HUES64 (cell line): ENCODE measurements at regions not wholly inside any gene's neighbourhood (a gene's known extent, or its start where the extent isn't known, plus 50 kb on each side); places are given as distances from the start of the nearest gene placed in this dataset.
"Not testable (repeated sequence)": the region's sequence is repeated elsewhere in the genome, so short reads cannot be mapped to it uniquely, and the experiment has no call there.

Experiments
- H3K27ac ChIP-seq: 2 replicates; pipeline ENCODE4 v1.7.0; 2013; ENCODE audit warnings: low read depth, low read length, inconsistent platforms
- H3K27me3 ChIP-seq: 2 replicates; pipeline ENCODE4 v1.6.1; 2013; ENCODE audit warnings: mild to moderate bottlenecking, low read length; ENCODE audit not compliant: insufficient read depth
- H3K36me3 ChIP-seq: 2 replicates; pipeline ENCODE4 v1.6.1; 2013; ENCODE audit warnings: mild to moderate bottlenecking, low read length; ENCODE audit not compliant: insufficient read depth
- H3K4me1 ChIP-seq: 2 replicates; pipeline ENCODE4 v1.6.1; 2013; ENCODE audit warnings: mild to moderate bottlenecking, low read length, moderate library complexity; ENCODE audit not compliant: insufficient read depth
- H3K4me3 ChIP-seq: 2 replicates; pipeline ENCODE4 v1.5.1; 2013; ENCODE audit warnings: mild to moderate bottlenecking, low read length, moderate library complexity
- H3K9ac ChIP-seq: 2 replicates; pipeline ENCODE4 v1.6.1; 2013; ENCODE audit warnings: mild to moderate bottlenecking, low read depth, low read length
- H3K9me3 ChIP-seq: 2 replicates; pipeline ENCODE4 v1.6.1; 2013; ENCODE audit warnings: low read depth, low read length; ENCODE audit not compliant: insufficient read depth
- WGBS: fragments of 150-250, 120-280 bp; methylation state at CpG from one replicate; pipeline ENCODE4 v1.1.7; 2013; ENCODE audit warnings: missing lambda C conversion rate; 5-methylcytosine and 5-hydroxymethylcytosine counted together

DNA sequence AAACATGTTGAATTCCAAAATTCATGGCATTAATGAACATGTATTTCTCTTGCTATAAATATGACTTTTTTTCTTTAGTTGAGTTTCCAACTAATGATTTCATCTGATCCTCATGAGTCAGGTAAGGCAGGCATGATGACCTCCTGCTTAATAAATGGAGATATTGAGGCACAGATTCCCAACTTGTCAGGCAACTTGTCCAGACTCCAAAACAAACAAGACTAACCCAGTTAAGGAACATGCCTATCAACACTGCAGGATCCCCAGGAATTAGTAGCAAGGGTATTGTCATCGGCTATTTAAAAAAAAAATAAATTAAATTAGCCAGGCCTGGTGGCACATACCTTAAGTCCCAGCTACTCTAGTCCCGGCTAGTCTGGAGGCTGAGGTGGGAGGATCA is 121.3 kb upstream of the SALL4 start:
- no peaks in the 10 kb centered on the region for H3K27me3 ChIP-seq
- 97% methylated on average over 2 of the region's 2 CpGs for WGBS
- no peaks in the 10 kb centered on the region for H3K4me1 ChIP-seq
- no peak overlapping the region for H3K27ac ChIP-seq
- H3K9ac ChIP-seq, result no peak overlapping the region
- H3K4me3 ChIP-seq, result no peak overlapping the region
- no peaks in the 10 kb centered on the region for H3K9me3 ChIP-seq
- H3K36me3 ChIP-seq, result no peaks in the 10 kb centered on the region

DNA sequence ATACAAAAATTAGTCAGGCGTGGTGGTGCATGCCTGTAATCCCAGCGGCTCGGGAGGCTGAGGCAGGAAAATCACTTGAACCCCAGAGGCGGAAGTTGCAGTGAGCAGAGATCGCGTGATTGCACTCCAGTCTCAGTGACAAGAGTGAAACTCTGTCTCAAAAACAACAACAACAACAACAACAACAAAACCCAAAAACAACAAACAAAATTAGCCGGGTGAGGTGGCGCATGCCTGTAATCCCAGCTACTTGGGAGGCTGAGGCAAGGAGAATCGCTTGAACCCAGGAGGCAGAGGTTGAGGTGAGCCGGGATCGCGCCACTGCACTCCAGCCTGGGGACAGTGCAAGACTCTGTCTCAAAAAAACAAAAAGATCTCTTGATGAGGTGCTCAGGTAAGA is 120.5 kb upstream of the SALL4 start:
- not testable (repeated sequence) for H3K36me3 ChIP-seq, H3K27ac ChIP-seq, H3K9ac ChIP-seq, H3K9me3 ChIP-seq, H3K4me3 ChIP-seq, H3K4me1 ChIP-seq, H3K27me3 ChIP-seq
- 98% methylated on average over 12 of the region's 12 CpGs for WGBS

DNA sequence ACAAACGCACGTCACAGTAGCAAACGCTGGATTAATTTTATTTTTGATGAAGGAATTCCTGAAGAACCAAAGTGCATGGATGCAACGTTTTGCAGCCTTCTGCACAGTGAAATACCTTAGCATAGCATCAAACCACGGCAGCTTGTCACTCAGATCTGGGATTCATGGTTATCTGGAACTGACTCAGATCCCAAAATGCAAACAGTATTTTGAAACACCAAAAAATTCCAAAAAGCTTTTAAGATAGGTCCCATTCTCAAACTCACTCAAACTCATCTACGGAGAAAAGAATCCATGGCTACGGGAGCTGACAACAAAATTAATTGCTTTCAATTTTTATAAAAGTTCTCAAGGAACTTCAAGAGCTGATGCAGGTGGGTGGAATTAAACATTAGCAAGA is 116.2 kb upstream of the SALL4 start:
- Histone ChIP-seq H3K36me3 (no peaks in the 10 kb centered on the region), H3K27ac (no peak overlapping the region), H3K9ac (no peak overlapping the region), H3K9me3 (no peaks in the 10 kb centered on the region), H3K4me3 (no peak overlapping the region), H3K4me1 (peaks cover 8% of the 10 kb centered on the region; the same call in 1 of the 2 replicates), H3K27me3 (no peaks in the 10 kb centered on the region)
- 82% methylated on average over 7 of the region's 7 CpGs for WGBS

DNA sequence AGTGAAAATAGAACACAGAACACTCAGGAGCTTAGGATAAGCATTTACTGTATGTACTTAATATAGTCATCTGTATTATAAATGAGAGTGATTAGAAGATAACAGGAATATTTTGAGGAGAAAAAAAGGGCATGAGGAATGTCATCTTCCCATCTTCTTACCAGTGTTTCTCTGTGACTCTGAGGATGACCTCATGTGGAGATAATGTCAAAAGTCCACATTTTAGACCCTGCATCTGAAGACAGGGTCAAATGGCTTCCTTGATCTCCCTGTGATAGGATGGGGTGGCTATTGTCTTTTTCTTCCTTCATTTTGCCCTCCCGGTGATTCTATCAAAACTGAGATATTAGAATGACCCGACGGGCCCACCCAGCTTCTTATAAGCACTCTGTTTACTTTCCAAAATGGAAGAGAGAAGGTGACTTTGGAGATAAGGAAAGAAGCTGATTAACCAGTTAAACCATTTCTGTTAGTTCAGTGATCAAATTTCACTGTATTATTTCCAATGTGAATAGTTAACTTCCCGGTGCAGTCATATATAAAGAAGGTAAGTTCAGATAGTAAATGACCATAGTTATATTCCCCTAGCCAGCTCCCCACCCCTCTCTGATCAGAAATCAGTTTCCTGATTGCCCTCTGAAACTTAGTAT is 115.7 kb upstream of the SALL4 start:
- Histone ChIP-seq H3K4me3 (no peak overlapping the region), H3K36me3 (no peaks in the 10 kb centered on the region), H3K27ac (no peak overlapping the region), H3K27me3 (no peaks in the 10 kb centered on the region), H3K9ac (no peak overlapping the region), H3K4me1 (peaks cover 8% of the 10 kb centered on the region; the same call in 1 of the 2 replicates), H3K9me3 (no peaks in the 10 kb centered on the region)
- 75% methylated on average over 2 of the region's 4 CpGs for WGBS

DNA sequence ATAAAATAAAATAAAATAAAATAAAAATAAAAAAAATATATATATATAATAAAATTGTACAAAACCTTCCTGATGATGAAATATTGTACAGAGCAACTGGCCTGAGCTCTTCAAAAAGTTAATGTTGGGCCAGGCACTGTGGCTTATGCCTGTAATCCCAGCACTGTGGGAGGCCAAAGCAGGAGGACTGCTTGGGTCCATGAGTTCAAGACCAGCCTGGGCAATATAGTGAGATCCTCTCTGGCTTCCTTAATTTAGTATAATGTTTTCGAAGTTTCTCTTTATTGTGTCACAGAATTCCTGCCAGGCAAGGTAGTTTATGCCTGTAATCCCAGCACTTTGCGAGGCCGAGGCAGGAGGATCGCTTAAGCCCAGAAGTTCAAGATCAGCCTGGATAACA is 113.9 kb upstream of the SALL4 start:
- Histone ChIP-seq H3K4me1 (peaks cover 13% of the 10 kb centered on the region), H3K9ac (no peak overlapping the region), H3K4me3 (no peak overlapping the region), H3K9me3 (no peaks in the 10 kb centered on the region), H3K27ac (no peak overlapping the region), H3K27me3 (no peaks in the 10 kb centered on the region), H3K36me3 (no peaks in the 10 kb centered on the region)
- 93% methylated on average over 4 of the region's 4 CpGs for whole genome bisulfite sequencing

DNA sequence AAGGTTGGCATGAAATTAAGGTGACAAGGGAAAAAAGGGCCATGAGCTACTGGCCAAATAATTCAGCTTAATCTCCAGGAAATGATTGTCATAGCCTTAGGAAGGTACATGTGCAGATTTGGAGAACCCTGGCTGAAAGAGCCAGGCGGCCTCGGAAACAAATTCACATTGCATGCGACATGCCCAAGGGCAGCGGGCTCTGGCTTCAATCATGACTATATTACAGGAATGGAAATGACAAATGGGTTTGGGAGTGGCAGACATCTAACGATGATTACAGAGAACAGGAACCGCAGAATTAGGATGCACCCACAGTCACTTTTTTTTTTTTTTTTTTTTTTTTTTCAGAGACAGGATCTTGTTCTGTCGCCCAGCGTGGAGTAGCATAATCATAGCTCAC is 112.4 kb upstream of the SALL4 start:
- WGBS, result 93% methylated on average over 8 of the region's 8 CpGs
- Histone ChIP-seq H3K36me3 (no peaks in the 10 kb centered on the region), H3K4me3 (no peak overlapping the region), H3K27me3 (no peaks in the 10 kb centered on the region), H3K9ac (no peak overlapping the region), H3K27ac (no peak overlapping the region), H3K9me3 (no peaks in the 10 kb centered on the region), H3K4me1 (peaks cover 28% of the 10 kb centered on the region)

DNA sequence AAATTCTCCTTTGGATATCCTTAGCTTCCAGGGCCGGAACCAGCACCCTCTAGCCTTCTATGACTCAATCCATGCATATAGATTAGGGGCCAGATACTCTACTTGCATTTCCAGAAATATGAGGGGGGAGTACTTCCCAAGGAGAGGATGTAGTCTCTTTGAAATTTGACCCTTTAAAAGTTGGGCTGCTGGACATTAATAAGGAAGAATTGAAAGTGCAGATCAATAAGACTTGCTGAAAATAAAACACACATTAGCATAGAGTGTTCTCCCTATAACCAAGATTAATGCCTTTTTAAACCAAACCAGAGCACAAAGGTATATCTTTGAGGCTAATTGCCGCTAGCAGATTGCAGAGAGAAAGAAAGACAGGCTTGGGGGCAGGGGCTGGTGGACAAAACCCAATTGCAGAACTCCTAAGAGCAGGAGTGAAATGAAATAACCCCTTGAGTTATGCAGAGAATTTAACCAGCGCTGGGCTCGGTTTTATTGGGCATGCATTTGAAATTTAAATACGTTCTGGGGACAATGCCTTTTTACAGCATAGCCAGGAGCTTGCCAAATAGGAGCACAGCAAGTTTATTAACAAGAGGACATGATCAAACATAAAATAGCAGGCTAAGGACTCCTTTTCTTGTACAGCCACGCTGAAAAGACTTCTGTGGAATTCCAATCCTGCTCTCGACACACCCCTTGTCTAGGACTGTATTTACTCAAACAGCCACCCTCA is 108.2 kb upstream of the SALL4 start:
- no peaks in the 10 kb centered on the region for H3K36me3 ChIP-seq
- H3K9me3 ChIP-seq, result no peaks in the 10 kb centered on the region
- WGBS, result 16% methylated on average over 7 of the region's 7 CpGs
- peaks cover 23% of the 10 kb centered on the region for H3K4me1 ChIP-seq
- H3K4me3 ChIP-seq, result peak overlapping the region; percentile 21; the same call in 1 of the 2 replicates
- H3K27me3 ChIP-seq, result no peaks in the 10 kb centered on the region
- H3K9ac ChIP-seq, result peak overlapping the region; percentile 37; the same call in 1 of the 2 replicates
- H3K27ac ChIP-seq, result peak overlapping the region; percentile 69

DNA sequence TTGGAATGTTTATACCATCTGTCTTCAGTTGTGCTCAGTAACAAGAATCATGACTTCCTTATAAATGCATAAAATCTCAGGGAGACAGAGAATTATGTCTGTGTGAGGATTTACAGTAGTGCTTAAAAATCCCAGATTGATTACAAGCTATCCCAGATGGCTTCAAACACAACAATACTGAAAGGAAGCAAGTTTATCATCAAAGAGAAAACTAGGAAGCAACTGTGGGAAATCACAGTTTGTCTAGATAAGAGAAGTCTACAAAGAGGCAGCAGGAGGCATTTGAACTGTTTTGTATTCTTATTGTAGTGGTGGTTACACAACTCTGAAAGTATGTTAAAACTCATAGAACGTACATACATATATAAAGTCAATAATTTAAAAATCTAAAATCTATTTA is 104.4 kb upstream of the SALL4 start:
- Histone ChIP-seq H3K27me3 (no peaks in the 10 kb centered on the region), H3K36me3 (no peaks in the 10 kb centered on the region), H3K4me3 (no peak overlapping the region), H3K4me1 (peaks cover 22% of the 10 kb centered on the region), H3K9me3 (no peaks in the 10 kb centered on the region), H3K9ac (no peak overlapping the region), H3K27ac (no peak overlapping the region)
- no CpG with 5 or more reads among the region's 1 CpG for WGBS

DNA sequence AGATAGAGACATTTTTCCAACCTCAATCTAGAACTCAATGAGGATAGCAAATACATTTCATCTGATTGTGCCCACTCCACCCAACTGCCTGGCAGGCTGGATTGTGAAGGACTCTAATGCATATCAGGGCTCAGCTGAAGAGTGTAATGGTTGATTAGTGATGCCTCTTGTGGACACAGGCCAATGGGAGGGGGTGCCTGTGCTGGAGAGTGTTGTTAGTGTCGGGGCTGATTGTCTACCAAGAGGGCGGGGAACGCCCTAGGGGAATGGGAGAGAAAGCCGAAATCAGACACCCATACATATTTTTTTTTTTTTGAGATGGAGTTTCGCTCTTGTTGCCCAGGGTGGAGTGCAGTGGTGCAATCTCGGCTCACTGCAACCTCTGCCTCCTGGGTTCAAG is 103.7 kb upstream of the SALL4 start:
- Histone ChIP-seq H3K27ac (no peak overlapping the region), H3K9ac (no peak overlapping the region), H3K9me3 (no peaks in the 10 kb centered on the region), H3K27me3 (no peaks in the 10 kb centered on the region), H3K36me3 (no peaks in the 10 kb centered on the region), H3K4me1 (peaks cover 16% of the 10 kb centered on the region), H3K4me3 (no peak overlapping the region)
- WGBS, result 88% methylated on average over 5 of the region's 6 CpGs

DNA sequence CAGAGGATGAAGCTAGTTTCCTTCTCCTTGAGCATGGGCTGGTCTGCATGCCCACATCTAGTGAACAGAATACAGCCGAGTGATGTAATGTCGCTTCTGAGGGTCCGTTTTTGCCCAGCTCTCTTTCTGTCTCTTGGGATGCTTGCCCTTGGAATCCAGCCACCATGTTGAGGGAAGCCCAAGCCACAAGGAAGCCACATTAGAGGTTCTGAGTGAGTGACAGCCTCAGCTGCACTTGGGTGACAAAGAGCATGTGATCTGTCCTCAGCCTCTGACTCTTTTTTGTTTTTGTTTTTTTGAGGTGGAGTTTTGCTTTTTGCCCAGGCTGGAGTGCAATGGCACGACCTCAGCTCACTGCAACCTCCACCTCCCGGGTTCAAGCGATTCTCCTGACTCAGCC is 100.6 kb upstream of the SALL4 start:
- Histone ChIP-seq H3K27me3 (no peaks in the 10 kb centered on the region), H3K36me3 (no peaks in the 10 kb centered on the region), H3K4me3 (no peak overlapping the region), H3K4me1 (no peaks in the 10 kb centered on the region), H3K9ac (no peak overlapping the region), H3K9me3 (no peaks in the 10 kb centered on the region), H3K27ac (no peak overlapping the region)
- WGBS, result 95% methylated on average over 6 of the region's 6 CpGs

DNA sequence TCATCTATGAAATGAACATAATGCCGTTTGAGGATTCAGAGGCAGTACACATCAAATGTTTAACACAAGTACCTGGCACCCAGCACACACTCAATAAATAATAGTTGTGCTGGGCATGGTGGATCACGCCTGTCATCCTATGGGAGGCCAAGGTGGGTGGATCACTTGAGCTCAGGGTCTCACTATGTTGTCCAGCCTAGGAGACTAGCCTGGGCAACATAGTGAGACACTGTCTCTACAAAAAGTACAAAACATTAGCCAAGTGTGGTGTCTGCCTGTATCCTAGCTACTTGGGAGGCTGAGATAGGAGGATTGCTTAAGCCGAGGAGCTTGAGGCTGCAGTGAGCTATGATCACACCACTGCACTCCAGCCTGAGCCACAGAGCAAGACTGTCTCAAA is 98.1 kb upstream of the SALL4 start:
- no peaks in the 10 kb centered on the region for H3K9me3 ChIP-seq
- H3K4me3 ChIP-seq, result no peak overlapping the region
- H3K27me3 ChIP-seq, result no peaks in the 10 kb centered on the region
- no peaks in the 10 kb centered on the region for H3K4me1 ChIP-seq
- no peaks in the 10 kb centered on the region for H3K36me3 ChIP-seq
- no peak overlapping the region for H3K27ac ChIP-seq
- no peak overlapping the region for H3K9ac ChIP-seq
- 100% methylated on average over 3 of the region's 3 CpGs for WGBS
